ENCODE measurements at regions not wholly inside any gene's neighbourhood (a gene's known extent, or its start where the extent isn't known, plus 50 kb on each side); places are given as distances from the start of the nearest gene placed in this dataset.
"Not testable (repeated sequence)": the region's sequence is repeated elsewhere in the genome, so short reads cannot be mapped to it uniquely, and the experiment has no call there.

GRCh38 chr18:78241535-78242253 lies 737.9 kb upstream of the SALL3 start:
- DNase-seq: no peak

GRCh38 chr18:78242254-78242643 lies 737.4 kb upstream of the SALL3 start:
- DNase-seq: no peak

GRCh38 chr18:78242806-78243205 lies 736.8 kb upstream of the SALL3 start:
- DNase-seq: no peak

GRCh38 chr18:78244779-78245178 lies 734.8 kb upstream of the SALL3 start:
- no peak for DNase-seq

- DNase-seq: no peak
These were observed 734.2 kb upstream of the SALL3 start for GRCh38 chr18:78245451-78245850.

GRCh38 chr18:78246050-78246449 lies 733.6 kb upstream of the SALL3 start:
- DNase-seq: no peak

- no peak for DNase-seq
These were observed 733.0 kb upstream of the SALL3 start for GRCh38 chr18:78246588-78246987.

GRCh38 chr18:78247615-78248289 lies 731.9 kb upstream of the SALL3 start:
- DNase-seq: no peak

- DNase-seq: no peak
These were observed 724.6 kb upstream of the SALL3 start for GRCh38 chr18:78255013-78255412.

GRCh38 chr18:78268226-78268988 lies 711.2 kb upstream of the SALL3 start:
- no peak for DNase-seq

- DNase-seq: no peak
These were observed 707.8 kb upstream of the SALL3 start for GRCh38 chr18:78271790-78272189.

GRCh38 chr18:78273876-78274275 lies 705.7 kb upstream of the SALL3 start:
- DNase-seq: no peak

- DNase-seq: not testable (repeated sequence)
These were observed 696.2 kb upstream of the SALL3 start for GRCh38 chr18:78283425-78283824.

GRCh38 chr18:78292618-78293380 lies 686.8 kb upstream of the SALL3 start:
- DNase-seq: no peak

- DNase-seq: no peak
These were observed 686.1 kb upstream of the SALL3 start for GRCh38 chr18:78293540-78293939.

GRCh38 chr18:78293940-78294541 lies 685.6 kb upstream of the SALL3 start:
- no peak for DNase-seq

- no peak for DNase-seq
These were observed 684.4 kb upstream of the SALL3 start for GRCh38 chr18:78295262-78295661.

- DNase-seq: no peak
These were observed 683.5 kb upstream of the SALL3 start for GRCh38 chr18:78296166-78296565.

- DNase-seq: no peak
These were observed 682.6 kb upstream of the SALL3 start for GRCh38 chr18:78297048-78297447.

GRCh38 chr18:78303519-78304191 lies 676.0 kb upstream of the SALL3 start:
- DNase-seq: no peak

GRCh38 chr18:78304192-78305164 lies 675.1 kb upstream of the SALL3 start:
- DNase-seq: no peak

Data from stimulated activated CD4-positive, alpha-beta T cell treated with anti-CD3 and anti-CD28 coated beads, Interleukin-15, amount 100 ng/mL, for 24 hours (primary cell).